K562 (cell line): ENCODE measurements at regions not wholly inside any gene's neighbourhood (a gene's known extent, or its start where the extent isn't known, plus 50 kb on each side); places are given as distances from the start of the nearest gene placed in this dataset.

Source experiments
- ATF3 ChIP-seq, 2 experiments: fragments of 450-650 bp in 1 of 2; sonication (generic) in 1 of 2; formaldehyde crosslinking in 1 of 2; IDR thresholded peaks in 1 of 2; conservative IDR thresholded peaks in 1 of 2; 2 replicates each; pipeline versions ENCODE4 v1.6.1 to v1.8.1; 2016 to 2023; ENCODE audit warnings: mild to moderate bottlenecking in 2 of 2, moderate library complexity in 2 of 2, inconsistent platforms in 1 of 2, missing genetic modification reagents in 1 of 2
- ATF7 ChIP-seq: fragments of 450-650 bp; IDR thresholded peaks from 2 replicates; pipeline ENCODE4 v1.7.1; 2014; ENCODE audit warnings: mild to moderate bottlenecking, moderate library complexity
- DDX20 ChIP-seq: fragments of 450-650 bp; IDR thresholded peaks from 2 replicates; pipeline ENCODE4 v1.6.1; 2016; ENCODE audit warnings: missing genetic modification characterization, low read depth, mild to moderate bottlenecking, missing compliant biosample characterization, moderate library complexity
- E2F3 ChIP-seq: fragments of 250-450 bp; sonication (Bioruptor Pico); IDR thresholded peaks from 2 replicates; pipeline ENCODE4 v1.4.0; 2020; ENCODE audit warnings: mild to moderate bottlenecking
- EP300 ChIP-seq: IDR thresholded peaks from 2 replicates; pipeline ENCODE4 v1.6.1; 2012; ENCODE audit warnings: low read length, improper control_type of control experiment
- ESRRA ChIP-seq: fragments of 450-650 bp; IDR thresholded peaks from 2 replicates; pipeline ENCODE4 v1.6.1; 2014; ENCODE audit warnings: low read depth, mild to moderate bottlenecking, moderate library complexity, borderline replicate concordance
- HNRNPK ChIP-seq: fragments of 200-400 bp; formaldehyde crosslinking; IDR thresholded peaks from one replicate; pipeline ENCODE4 v1.6.1; 2018; ENCODE audit warnings: mild to moderate bottlenecking, low read depth, low read length; ENCODE audit not compliant: poor library complexity, severe bottlenecking
- JUND ChIP-seq, 2 experiments: IDR thresholded peaks; 2 replicates in 1 of 2; 3 replicates in 1 of 2; pipeline ENCODE4 v1.6.1; 2011; ENCODE audit warnings: borderline replicate concordance in 2 of 2, low read depth in 2 of 2, low read length in 2 of 2, improper control_type of control experiment in 1 of 2, missing biosample characterization in 1 of 2, missing genetic modification characterization in 1 of 2, missing genetic modification reagents in 1 of 2
- MCM2 ChIP-seq: fragments of 450-650 bp; IDR thresholded peaks from 2 replicates; pipeline ENCODE4 v1.6.1; 2017; ENCODE audit warnings: low read depth, mild to moderate bottlenecking
- SOX6 ChIP-seq: fragments of 450-650 bp; IDR thresholded peaks from 2 replicates; pipeline ENCODE4 v1.6.1; 2014; ENCODE audit warnings: mild to moderate bottlenecking
- TAL1 ChIP-seq: fragments of 450-650 bp; IDR thresholded peaks from 2 replicates; pipeline ENCODE4 v1.6.1; 2016; ENCODE audit warnings: mild to moderate bottlenecking
- ZBTB9 ChIP-seq: fragments of 450-650 bp; formaldehyde crosslinking; IDR thresholded peaks from 2 replicates; pipeline ENCODE4 v1.4.0; 2020; ENCODE audit warnings: mild to moderate bottlenecking, moderate library complexity
- ZC3H11A ChIP-seq: IDR thresholded peaks from 2 replicates; pipeline ENCODE4 v1.6.1; 2012; ENCODE audit warnings: low read depth, low read length, improper control_type of control experiment
- ZNF318 ChIP-seq, 2 experiments: fragments of 450-650 bp; IDR thresholded peaks; 2 replicates each; pipeline ENCODE4 v1.6.1; 2016; ENCODE audit warnings: mild to moderate bottlenecking in 2 of 2, borderline replicate concordance in 1 of 2, low read depth in 1 of 2, moderate library complexity in 1 of 2
- ZNF699 ChIP-seq: fragments of 250-450 bp; sonication (Bioruptor Pico); IDR thresholded peaks from 2 replicates; pipeline ENCODE4 v1.8.0; 2021; ENCODE audit warnings: mild to moderate bottlenecking, moderate library complexity; ENCODE audit not compliant: insufficient replicate concordance

- TF ChIP-seq ZNF318 (IDR thresholded peaks at IDR 0.05; ENCODE audit: borderline replicate concordance in 1 of 2, low read depth in 1 of 2) (peak in 1 of 2 experiments; percentile 46; a peak in 1 of 4 replicates), E2F3 (CRISPR knock-in tag) (no peak), HNRNPK (no peak), ZBTB9 (no peak), ZNF699 (no peak), MCM2 (no peak), EP300 (peak; percentile 84), DDX20 (tag) (no peak), SOX6 (peak; percentile 57), ATF7 (peak; percentile 93), ESRRA (peak; percentile 96), ZC3H11A (no peak), TAL1 (peak; percentile 40; the same call in 1 of the 2 replicates), JUND (IDR thresholded peaks at IDR 0.05; ENCODE audit: borderline replicate concordance, low read depth, low read length) (peak; percentile 82), JUND (tag; IDR thresholded peaks at IDR 0.05; ENCODE audit: borderline replicate concordance, low read depth, low read length) (peak; percentile 66; the same call in 1 of the 3 replicates), ATF3 (IDR thresholded peaks at IDR 0.05) (peak; percentile 93), ATF3 (CRISPR knock-in tag; conservative IDR thresholded peaks at IDR 0.05) (no peak)
Measured at GRCh38 chr4:153143527-153144348, 60.5 kb upstream of the TRIM2 start (continued).
